Liver (tissue), 8 donors: ENCODE measurements at regions not wholly inside any gene's neighbourhood (a gene's known extent, or its start where the extent isn't known, plus 50 kb on each side); places are given as distances from the start of the nearest gene placed in this dataset.

Source experiments
- DNase-seq: peaks from one replicate; pipeline ENCODE4 v3.0.0-alpha.2; 2017; ENCODE audit warnings: low spot score
- H3K27ac ChIP-seq, 2 donors: one replicate each; pipeline ENCODE4 v1.7.0; 2013; ENCODE audit warnings: inconsistent platforms in 2 of 2, low read length in 2 of 2, control low read depth in 1 of 2, low read depth in 1 of 2, mild to moderate bottlenecking in 1 of 2
- H3K27me3 ChIP-seq, 4 donors: one replicate each; pipeline versions ENCODE4 v1.6.1 to v1.7.0; 2013; ENCODE audit warnings: low read length in 3 of 4, inconsistent platforms in 1 of 4, mild to moderate bottlenecking in 1 of 4, moderate library complexity in 1 of 4; ENCODE audit not compliant: control insufficient read depth in 4 of 4, insufficient read depth in 4 of 4
- H3K36me3 ChIP-seq, 4 donors: one replicate each; pipeline versions ENCODE4 v1.6.1 to v1.7.0; 2013; ENCODE audit warnings: low read length in 3 of 4, mild to moderate bottlenecking in 3 of 4, low read depth in 1 of 4, moderate library complexity in 1 of 4; ENCODE audit not compliant: control insufficient read depth in 4 of 4, insufficient read depth in 3 of 4
- H3K4me1 ChIP-seq, 4 donors: one replicate each; pipeline versions ENCODE4 v1.6.1 to v1.7.0; 2013; ENCODE audit warnings: low read length in 3 of 4, mild to moderate bottlenecking in 3 of 4, moderate library complexity in 1 of 4; ENCODE audit not compliant: control insufficient read depth in 4 of 4, insufficient read depth in 4 of 4
- H3K4me3 ChIP-seq, 3 donors: one replicate each; pipeline versions ENCODE4 v1.6.1 to v1.7.0; 2013; ENCODE audit warnings: low read length in 3 of 3, control low read depth in 1 of 3, low read depth in 1 of 3, mild to moderate bottlenecking in 1 of 3
- H3K9ac ChIP-seq, 2 donors: one replicate each; pipeline ENCODE4 v1.7.0; 2013; ENCODE audit warnings: low read length in 2 of 2, mild to moderate bottlenecking in 2 of 2, moderate library complexity in 2 of 2, control low read depth in 1 of 2, low read depth in 1 of 2
- H3K9me3 ChIP-seq, 4 donors: one replicate each; pipeline versions ENCODE4 v1.6.1 to v1.7.0; 2013; ENCODE audit warnings: low read length in 3 of 4; ENCODE audit not compliant: control insufficient read depth in 4 of 4
- CTCF ChIP-seq: fragments of 150-350 bp; IDR thresholded peaks from 2 replicates; pipeline ENCODE4 v1.5.1; 2017; ENCODE audit warnings: improper control_type of control experiment, low read depth, low read length; ENCODE audit not compliant: missing input control
- EGR1 ChIP-seq, 2 donors: IDR thresholded peaks; 2 replicates each; pipeline ENCODE4 v1.6.1; 2016 to 2018; ENCODE audit warnings: antibody characterized with exemption in 2 of 2, low read depth in 2 of 2
- FOXA1 ChIP-seq: IDR thresholded peaks from 2 replicates; pipeline ENCODE4 v1.6.1; 2016; ENCODE audit warnings: antibody characterized with exemption
- FOXA2 ChIP-seq: IDR thresholded peaks from 2 replicates; pipeline ENCODE4 v1.6.1; 2016; ENCODE audit warnings: antibody characterized with exemption
- GABPA ChIP-seq, 2 donors: IDR thresholded peaks in 1 of 2; conservative IDR thresholded peaks in 1 of 2; 2 replicates each; pipeline ENCODE4 v1.6.1; 2016; ENCODE audit warnings: antibody characterized with exemption in 2 of 2, mild to moderate bottlenecking in 1 of 2, moderate library complexity in 1 of 2
- HNF4A ChIP-seq, 2 donors: conservative IDR thresholded peaks; 2 replicates each; pipeline ENCODE4 v1.6.1; 2016; ENCODE audit warnings: antibody characterized with exemption in 2 of 2, mild to moderate bottlenecking in 2 of 2
- HNF4G ChIP-seq: IDR thresholded peaks from 2 replicates; pipeline ENCODE4 v1.6.1; 2016; ENCODE audit warnings: antibody characterized with exemption
- JUND ChIP-seq, 2 donors: IDR thresholded peaks; 2 replicates each; pipeline ENCODE4 v1.6.1; 2016; ENCODE audit warnings: antibody characterized with exemption in 2 of 2
- NR2F2 ChIP-seq: IDR thresholded peaks from 2 replicates; pipeline ENCODE4 v1.6.1; 2016; ENCODE audit warnings: antibody characterized with exemption
- RAD21 ChIP-seq, 2 donors: IDR thresholded peaks; 2 replicates each; pipeline ENCODE4 v1.6.1; 2016; ENCODE audit warnings: antibody characterized with exemption in 2 of 2, mild to moderate bottlenecking in 2 of 2
- RXRA ChIP-seq, 2 donors: IDR thresholded peaks; 2 replicates each; pipeline ENCODE4 v1.6.1; 2017 to 2018; ENCODE audit warnings: antibody characterized with exemption in 2 of 2, mild to moderate bottlenecking in 1 of 2
- SP1 ChIP-seq: IDR thresholded peaks from 2 replicates; pipeline ENCODE4 v1.6.1; 2018; ENCODE audit warnings: antibody characterized with exemption, mild to moderate bottlenecking
- TAF1 ChIP-seq: conservative IDR thresholded peaks from 2 replicates; pipeline ENCODE4 v1.6.1; 2016; ENCODE audit warnings: antibody characterized with exemption, mild to moderate bottlenecking
- YY1 ChIP-seq: IDR thresholded peaks from 2 replicates; pipeline ENCODE4 v1.6.1; 2016; ENCODE audit warnings: antibody characterized with exemption, mild to moderate bottlenecking
- WGBS: extraction: QIAGEN DNeasy Blood & Tissue Kit; methylation state at CpG from one replicate; pipeline ENCODE4 v1.1.7; 2013; 5-methylcytosine and 5-hydroxymethylcytosine counted together
- TF ChIP-seq, protein P1 (sequence below): IDR thresholded peaks from 2 replicates; pipeline ENCODE4 v1.6.1; 2016; ENCODE audit warnings: antibody characterized with exemption
- TF ChIP-seq, protein P2 (sequence below): IDR thresholded peaks from 2 replicates; pipeline ENCODE4 v1.6.1; 2016; ENCODE audit warnings: antibody characterized with exemption, mild to moderate bottlenecking
- TF ChIP-seq, protein P3 (sequence below): IDR thresholded peaks from 2 replicates; pipeline ENCODE4 v1.6.1; 2016; ENCODE audit warnings: antibody characterized with exemption
- donor health status: healthy.
- donor health status: healthy.
- donor health status: healthy.
- donor health status: healthy.
- donor health status: healthy.

DNA sequence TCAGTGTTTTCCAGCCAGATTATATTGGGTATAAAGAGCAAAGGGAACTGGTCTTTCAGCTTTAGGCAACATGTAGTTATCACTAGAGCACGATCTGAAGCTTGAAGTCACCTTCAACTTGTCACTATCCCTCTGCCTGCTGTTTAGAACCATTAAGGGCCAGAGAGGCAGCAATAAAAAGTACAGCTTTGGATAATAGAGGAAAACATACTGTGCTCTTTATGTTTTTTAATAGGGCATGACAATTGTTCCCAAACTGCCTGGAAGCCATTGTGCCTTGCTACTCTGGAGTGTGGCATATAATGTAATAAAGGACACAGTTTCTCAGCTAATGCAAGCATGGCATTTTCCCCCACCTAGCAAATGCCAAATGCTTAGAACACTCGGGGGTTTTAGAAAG, 1912.0 kb upstream of the RAG2 start:
- Histone ChIP-seq H3K36me3 (no peaks in the 10 kb centered on the region), H3K4me1 (no peaks in the 10 kb centered on the region)

DNA sequence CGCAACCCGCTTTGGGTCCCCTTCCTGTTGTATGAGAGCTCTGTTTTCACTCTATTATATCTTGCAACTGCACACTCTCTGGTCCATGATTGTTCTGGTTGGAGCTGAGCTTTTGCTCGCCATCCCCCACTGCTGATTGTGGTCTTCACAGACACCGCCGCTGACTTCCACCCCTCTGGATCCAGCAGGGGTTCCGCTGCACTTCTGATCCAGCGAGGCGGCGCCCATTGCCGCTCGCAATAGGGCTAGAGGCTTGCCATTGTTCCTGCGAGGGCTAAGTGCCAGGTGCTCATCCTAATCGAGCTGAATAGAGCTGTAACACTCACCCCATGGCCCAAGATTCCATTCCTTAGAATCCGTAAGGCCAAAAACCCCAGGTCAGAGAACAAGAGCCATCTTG, 1905.8 kb upstream of the RAG2 start:
- Histone ChIP-seq H3K27me3 (no peaks in the 10 kb centered on the region), H3K4me1 (no peaks in the 10 kb centered on the region), H3K27ac (no peak overlapping the region), H3K9ac (no peak overlapping the region), H3K4me3 (no peak overlapping the region), H3K9me3 (no peaks in the 10 kb centered on the region), H3K36me3 (no peaks in the 10 kb centered on the region)
- TF ChIP-seq RAD21 (IDR thresholded peaks at IDR 0.05) = no peak
- no peak for TF ChIP-seq EGR1 (IDR thresholded peaks at IDR 0.05; ENCODE audit: low read depth in 2 of 2)
- TF ChIP-seq FOXA2 = no peak
- TF ChIP-seq TAF1 = no peak
- TF ChIP-seq, protein P1, sequence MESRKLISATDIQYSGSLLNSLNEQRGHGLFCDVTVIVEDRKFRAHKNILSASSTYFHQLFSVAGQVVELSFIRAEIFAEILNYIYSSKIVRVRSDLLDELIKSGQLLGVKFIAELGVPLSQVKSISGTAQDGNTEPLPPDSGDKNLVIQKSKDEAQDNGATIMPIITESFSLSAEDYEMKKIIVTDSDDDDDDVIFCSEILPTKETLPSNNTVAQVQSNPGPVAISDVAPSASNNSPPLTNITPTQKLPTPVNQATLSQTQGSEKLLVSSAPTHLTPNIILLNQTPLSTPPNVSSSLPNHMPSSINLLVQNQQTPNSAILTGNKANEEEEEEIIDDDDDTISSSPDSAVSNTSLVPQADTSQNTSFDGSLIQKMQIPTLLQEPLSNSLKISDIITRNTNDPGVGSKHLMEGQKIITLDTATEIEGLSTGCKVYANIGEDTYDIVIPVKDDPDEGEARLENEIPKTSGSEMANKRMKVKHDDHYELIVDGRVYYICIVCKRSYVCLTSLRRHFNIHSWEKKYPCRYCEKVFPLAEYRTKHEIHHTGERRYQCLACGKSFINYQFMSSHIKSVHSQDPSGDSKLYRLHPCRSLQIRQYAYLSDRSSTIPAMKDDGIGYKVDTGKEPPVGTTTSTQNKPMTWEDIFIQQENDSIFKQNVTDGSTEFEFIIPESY = no peak
- no peak for TF ChIP-seq HNF4A (conservative IDR thresholded peaks at IDR 0.05)
- TF ChIP-seq NR2F2 = no peak
- no peak for TF ChIP-seq RXRA (IDR thresholded peaks at IDR 0.05)
- TF ChIP-seq JUND (IDR thresholded peaks at IDR 0.05) = no peak
- TF ChIP-seq SP1 = no peak
- TF ChIP-seq HNF4G = no peak
- TF ChIP-seq, protein P2, sequence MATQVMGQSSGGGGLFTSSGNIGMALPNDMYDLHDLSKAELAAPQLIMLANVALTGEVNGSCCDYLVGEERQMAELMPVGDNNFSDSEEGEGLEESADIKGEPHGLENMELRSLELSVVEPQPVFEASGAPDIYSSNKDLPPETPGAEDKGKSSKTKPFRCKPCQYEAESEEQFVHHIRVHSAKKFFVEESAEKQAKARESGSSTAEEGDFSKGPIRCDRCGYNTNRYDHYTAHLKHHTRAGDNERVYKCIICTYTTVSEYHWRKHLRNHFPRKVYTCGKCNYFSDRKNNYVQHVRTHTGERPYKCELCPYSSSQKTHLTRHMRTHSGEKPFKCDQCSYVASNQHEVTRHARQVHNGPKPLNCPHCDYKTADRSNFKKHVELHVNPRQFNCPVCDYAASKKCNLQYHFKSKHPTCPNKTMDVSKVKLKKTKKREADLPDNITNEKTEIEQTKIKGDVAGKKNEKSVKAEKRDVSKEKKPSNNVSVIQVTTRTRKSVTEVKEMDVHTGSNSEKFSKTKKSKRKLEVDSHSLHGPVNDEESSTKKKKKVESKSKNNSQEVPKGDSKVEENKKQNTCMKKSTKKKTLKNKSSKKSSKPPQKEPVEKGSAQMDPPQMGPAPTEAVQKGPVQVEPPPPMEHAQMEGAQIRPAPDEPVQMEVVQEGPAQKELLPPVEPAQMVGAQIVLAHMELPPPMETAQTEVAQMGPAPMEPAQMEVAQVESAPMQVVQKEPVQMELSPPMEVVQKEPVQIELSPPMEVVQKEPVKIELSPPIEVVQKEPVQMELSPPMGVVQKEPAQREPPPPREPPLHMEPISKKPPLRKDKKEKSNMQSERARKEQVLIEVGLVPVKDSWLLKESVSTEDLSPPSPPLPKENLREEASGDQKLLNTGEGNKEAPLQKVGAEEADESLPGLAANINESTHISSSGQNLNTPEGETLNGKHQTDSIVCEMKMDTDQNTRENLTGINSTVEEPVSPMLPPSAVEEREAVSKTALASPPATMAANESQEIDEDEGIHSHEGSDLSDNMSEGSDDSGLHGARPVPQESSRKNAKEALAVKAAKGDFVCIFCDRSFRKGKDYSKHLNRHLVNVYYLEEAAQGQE = no peak
- TF ChIP-seq, protein P3, sequence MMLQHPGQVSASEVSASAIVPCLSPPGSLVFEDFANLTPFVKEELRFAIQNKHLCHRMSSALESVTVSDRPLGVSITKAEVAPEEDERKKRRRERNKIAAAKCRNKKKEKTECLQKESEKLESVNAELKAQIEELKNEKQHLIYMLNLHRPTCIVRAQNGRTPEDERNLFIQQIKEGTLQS = no peak
- no peak for TF ChIP-seq GABPA (IDR thresholded peaks at IDR 0.05 in 1 of 2, conservative IDR thresholded peaks at IDR 0.05 in 1 of 2)
- no peak for TF ChIP-seq CTCF
- TF ChIP-seq FOXA1 = no peak
- TF ChIP-seq YY1 = no peak
- 88% methylated on average over 14 of the region's 14 CpGs for WGBS
- DNase-seq = no peak

More for the DNA sequence above, 1912.0 kb upstream of the RAG2 start:
- 56% methylated on average over 2 of the region's 2 CpGs for WGBS
- Histone ChIP-seq H3K4me3 (no peak overlapping the region), H3K9ac (no peak overlapping the region), H3K27ac (no peak overlapping the region), H3K27me3 (no peaks in the 10 kb centered on the region), H3K9me3 (no peaks in the 10 kb centered on the region)
- TF ChIP-seq JUND (IDR thresholded peaks at IDR 0.05) (no peak), TAF1 (no peak), RAD21 (IDR thresholded peaks at IDR 0.05) (no peak), FOXA1 (no peak)
- no peak for DNase-seq
